ENCODE measurements at regions not wholly inside any gene's neighbourhood (a gene's known extent, or its start where the extent isn't known, plus 50 kb on each side); places are given as distances from the start of the nearest gene placed in this dataset.

DNA sequence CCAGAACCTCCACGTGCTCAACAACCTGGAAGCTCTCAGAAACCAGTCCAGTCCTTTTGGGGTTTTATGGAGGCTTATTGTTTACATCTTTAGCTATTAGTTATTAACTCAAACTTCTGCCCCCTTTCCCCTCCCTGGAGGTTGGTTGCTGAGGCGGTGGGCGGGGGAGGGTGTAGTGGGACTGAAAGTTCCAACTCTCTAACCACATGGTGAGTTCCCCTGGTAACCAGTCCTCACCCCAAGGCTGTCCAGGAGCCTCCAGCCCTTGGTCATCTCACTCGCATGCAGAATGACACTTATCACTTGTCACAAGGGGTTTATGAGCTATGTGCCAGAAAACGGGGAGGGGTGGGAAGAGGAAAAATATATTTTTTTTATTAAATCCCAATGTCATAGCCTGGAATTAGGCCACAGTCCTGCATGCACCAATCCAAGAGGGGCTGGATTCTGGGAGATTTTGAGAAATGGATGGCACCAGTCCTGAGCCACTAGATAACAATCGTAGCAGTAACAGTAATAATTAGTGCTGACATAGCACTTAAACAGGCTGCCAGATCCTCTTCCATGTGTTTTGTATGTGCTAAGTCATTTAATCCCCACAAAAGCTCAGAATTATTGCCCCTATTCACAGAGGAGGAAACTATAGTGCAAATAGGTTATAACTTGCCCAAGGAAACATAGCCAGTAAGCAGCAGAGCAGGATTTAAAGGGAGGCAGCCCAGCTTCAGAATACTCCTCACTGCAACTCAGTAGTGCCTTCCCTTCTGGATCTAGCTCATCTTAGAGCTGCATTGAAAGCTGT, 85.7 kb downstream of the CRYGS start:
- H3K27me3 ChIP-seq (replicated peaks; ENCODE audit: control insufficient read depth, insufficient read depth, low read length), result peaks cover 1% of the 10 kb centered on the region
- no peaks in the 10 kb centered on the region for H3K36me3 ChIP-seq (ENCODE audit: control insufficient read depth, insufficient read depth, low read length)
- H3K4me3 ChIP-seq (ENCODE audit: low read depth, low read length), result no peak overlapping the region
- ChIA-PET CTCF (interaction anchor here (0.5 kb wide), 1 partner anchor 11 kb away, joined by 3 read pairs; no protein-coding TSS in a partner anchor), POLR2A (no interaction called here)
- no peak for DNase-seq
- TF ChIP-seq, protein P1, sequence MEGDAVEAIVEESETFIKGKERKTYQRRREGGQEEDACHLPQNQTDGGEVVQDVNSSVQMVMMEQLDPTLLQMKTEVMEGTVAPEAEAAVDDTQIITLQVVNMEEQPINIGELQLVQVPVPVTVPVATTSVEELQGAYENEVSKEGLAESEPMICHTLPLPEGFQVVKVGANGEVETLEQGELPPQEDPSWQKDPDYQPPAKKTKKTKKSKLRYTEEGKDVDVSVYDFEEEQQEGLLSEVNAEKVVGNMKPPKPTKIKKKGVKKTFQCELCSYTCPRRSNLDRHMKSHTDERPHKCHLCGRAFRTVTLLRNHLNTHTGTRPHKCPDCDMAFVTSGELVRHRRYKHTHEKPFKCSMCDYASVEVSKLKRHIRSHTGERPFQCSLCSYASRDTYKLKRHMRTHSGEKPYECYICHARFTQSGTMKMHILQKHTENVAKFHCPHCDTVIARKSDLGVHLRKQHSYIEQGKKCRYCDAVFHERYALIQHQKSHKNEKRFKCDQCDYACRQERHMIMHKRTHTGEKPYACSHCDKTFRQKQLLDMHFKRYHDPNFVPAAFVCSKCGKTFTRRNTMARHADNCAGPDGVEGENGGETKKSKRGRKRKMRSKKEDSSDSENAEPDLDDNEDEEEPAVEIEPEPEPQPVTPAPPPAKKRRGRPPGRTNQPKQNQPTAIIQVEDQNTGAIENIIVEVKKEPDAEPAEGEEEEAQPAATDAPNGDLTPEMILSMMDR (IDR thresholded peaks at IDR 0.05; ENCODE audit: insufficient read depth in 1 of 2, low read depth in 1 of 2, low read length in 1 of 2, severe bottlenecking in 1 of 2, unreplicated experiment in 1 of 2), result no peak
- no peaks in the 10 kb centered on the region for H3K9me3 ChIP-seq
- no peaks in the 10 kb centered on the region for H3K4me1 Mint-ChIP-seq (ENCODE audit: low read depth, unreplicated experiment)
- intact Hi-C loops (cut with micrococcal nuclease; ENCODE audit: unreplicated experiment), result no loop called here
- H3K4me3 Mint-ChIP-seq (ENCODE audit: unreplicated experiment), result no peak overlapping the region
- H3K27ac Mint-ChIP-seq (ENCODE audit: unreplicated experiment), result no peak overlapping the region
- peaks cover 6% of the 10 kb centered on the region for H3K27me3 Mint-ChIP-seq (ENCODE audit: insufficient read depth, unreplicated experiment)
- H3K36me3 Mint-ChIP-seq (ENCODE audit: insufficient read depth, unreplicated experiment), result no peaks in the 10 kb centered on the region
- BruUV-seq (replicated peaks), result no TSS peak
- H3K4me1 ChIP-seq, result no peaks in the 10 kb centered on the region
- H3K9me3 Mint-ChIP-seq (ENCODE audit: unreplicated experiment), result no peaks in the 10 kb centered on the region

DNA sequence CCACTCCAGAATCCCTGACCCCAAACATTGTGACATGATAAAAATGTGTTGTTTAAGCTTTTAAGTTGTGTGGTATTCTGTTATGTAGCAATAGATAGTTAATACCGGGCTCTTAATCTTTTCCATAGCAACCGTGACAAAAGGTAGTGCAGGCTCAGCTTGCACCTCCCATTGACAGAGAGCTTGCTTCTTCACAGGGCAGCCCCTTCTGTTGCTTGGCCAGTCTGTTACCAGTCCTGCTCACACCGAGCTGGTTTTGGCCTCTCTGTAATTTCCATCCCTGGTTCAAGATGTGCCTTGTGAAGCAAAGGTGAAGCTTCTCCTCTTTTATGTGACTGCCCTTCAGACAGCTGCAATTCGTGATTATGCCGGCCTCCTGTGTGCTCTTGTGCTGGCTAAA, 86.9 kb downstream of the CRYGS start:
- intact Hi-C loops (cut with micrococcal nuclease; ENCODE audit: unreplicated experiment), result no loop called here
- Histone ChIP-seq H3K4me1 (no peaks in the 10 kb centered on the region), H3K36me3 (ENCODE audit: control insufficient read depth, insufficient read depth, low read length) (no peaks in the 10 kb centered on the region), H3K27me3 (replicated peaks; ENCODE audit: control insufficient read depth, insufficient read depth, low read length) (peaks cover 1% of the 10 kb centered on the region), H3K9me3 (no peaks in the 10 kb centered on the region), H3K4me3 (ENCODE audit: low read depth, low read length) (no peak overlapping the region)
- Mint-ChIP-seq H3K9me3 (ENCODE audit: unreplicated experiment) (no peaks in the 10 kb centered on the region), H3K36me3 (ENCODE audit: insufficient read depth, unreplicated experiment) (no peaks in the 10 kb centered on the region), H3K27ac (ENCODE audit: unreplicated experiment) (no peak overlapping the region), H3K4me1 (ENCODE audit: low read depth, unreplicated experiment) (no peaks in the 10 kb centered on the region), H3K27me3 (ENCODE audit: insufficient read depth, unreplicated experiment) (peaks cover 6% of the 10 kb centered on the region), H3K4me3 (ENCODE audit: unreplicated experiment) (no peak overlapping the region)
- ChIA-PET POLR2A (no interaction called here), CTCF (no interaction called here)
- BruUV-seq (replicated peaks), result no TSS peak
- TF ChIP-seq, protein P1 (IDR thresholded peaks at IDR 0.05; ENCODE audit: insufficient read depth in 1 of 2, low read depth in 1 of 2, low read length in 1 of 2, severe bottlenecking in 1 of 2, unreplicated experiment in 1 of 2), result no peak
- no peak for DNase-seq

DNA sequence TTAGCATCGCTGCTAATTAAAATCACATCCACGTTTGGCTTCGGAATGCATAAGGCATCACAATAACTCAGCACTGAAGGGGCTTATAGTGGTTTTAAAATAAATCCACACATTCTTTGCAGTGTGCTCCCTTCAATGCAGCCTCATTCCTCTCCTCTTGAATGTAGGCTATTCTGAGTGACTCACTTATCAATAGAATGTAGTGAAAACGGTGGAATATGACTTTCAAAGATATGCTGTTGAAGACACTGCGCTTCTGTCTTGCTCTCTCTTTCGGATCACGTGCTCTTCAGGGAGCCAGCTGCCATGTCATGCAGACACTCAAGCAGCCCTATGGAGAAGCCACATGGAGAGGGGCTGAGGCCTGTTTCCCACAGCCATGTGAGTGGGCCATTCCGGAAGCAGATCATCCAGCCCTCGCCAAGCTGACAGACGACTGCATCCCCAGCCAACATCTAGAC, 87.4 kb downstream of the CRYGS start:
- no peak overlapping the region for H3K4me3 Mint-ChIP-seq (ENCODE audit: unreplicated experiment)
- Histone ChIP-seq H3K27me3 (replicated peaks; ENCODE audit: control insufficient read depth, insufficient read depth, low read length) (peaks cover 1% of the 10 kb centered on the region), H3K9me3 (no peaks in the 10 kb centered on the region), H3K4me3 (ENCODE audit: low read depth, low read length) (no peak overlapping the region), H3K36me3 (ENCODE audit: control insufficient read depth, insufficient read depth, low read length) (no peaks in the 10 kb centered on the region), H3K4me1 (no peaks in the 10 kb centered on the region)
- POLR2A ChIA-PET, result no interaction called here
- H3K36me3 Mint-ChIP-seq (ENCODE audit: insufficient read depth, unreplicated experiment), result no peaks in the 10 kb centered on the region
- TF ChIP-seq, protein P1 (IDR thresholded peaks at IDR 0.05; ENCODE audit: insufficient read depth in 1 of 2, low read depth in 1 of 2, low read length in 1 of 2, severe bottlenecking in 1 of 2, unreplicated experiment in 1 of 2), result no peak
- no peaks in the 10 kb centered on the region for H3K4me1 Mint-ChIP-seq (ENCODE audit: low read depth, unreplicated experiment)
- no TSS peak for BruUV-seq (replicated peaks)
- no peak for DNase-seq
- H3K27ac Mint-ChIP-seq (ENCODE audit: unreplicated experiment), result no peak overlapping the region
- no peaks in the 10 kb centered on the region for H3K9me3 Mint-ChIP-seq (ENCODE audit: unreplicated experiment)
- CTCF ChIA-PET, result no interaction called here
- intact Hi-C loops (cut with micrococcal nuclease; ENCODE audit: unreplicated experiment), result no loop called here
- H3K27me3 Mint-ChIP-seq (ENCODE audit: insufficient read depth, unreplicated experiment), result peaks cover 6% of the 10 kb centered on the region

Data from Caco-2 (cell line).